GM23338 (cell line): ENCODE measurements at regions not wholly inside any gene's neighbourhood (a gene's known extent, or its start where the extent isn't known, plus 50 kb on each side); places are given as distances from the start of the nearest gene placed in this dataset.
"Not testable (repeated sequence)": the region's sequence is repeated elsewhere in the genome, so short reads cannot be mapped to it uniquely, and the experiment has no call there.

Experiments used
- CREB1 ChIP-seq: fragments of 250-450 bp; sonication (Bioruptor Pico); IDR thresholded peaks from 2 replicates; pipeline ENCODE4 v1.5.0; 2020; ENCODE audit warnings: low read depth, mild to moderate bottlenecking, moderate library complexity
- CTCF ChIP-seq, 2 experiments: fragments of 200-600 bp in 1 of 2; sonication (generic) in 1 of 2; conservative IDR thresholded peaks; 2 replicates each; pipeline versions ENCODE4 v1.5.1 to v1.6.1; 2016 to 2017; ENCODE audit warnings: antibody characterized with exemption in 2 of 2, low read depth in 2 of 2, mild to moderate bottlenecking in 2 of 2, moderate library complexity in 1 of 2
- EZH2 ChIP-seq: fragments of 200-600 bp; sonication (generic); IDR thresholded peaks from one replicate; pipeline ENCODE4 v1.8.0; 2017; ENCODE audit warnings: antibody characterized with exemption, mild to moderate bottlenecking, low read depth; ENCODE audit not compliant: unreplicated experiment

- TF ChIP-seq CREB1 (CRISPR knock-in tag); EZH2; CTCF (conservative IDR thresholded peaks at IDR 0.05; ENCODE audit: low read depth in 2 of 2): not testable (repeated sequence)
Observed at GRCh38 chr4:49129870-49130269, 143.8 kb downstream of the CWH43 start.
